Activated naive CD4-positive, alpha-beta T cell treated with anti-CD3 and anti-CD28 coated beads, Interleukin-2, amount 10 ng/mL, durations not matched to agents 7 days and 5 days (primary cell): ENCODE measurements at regions not wholly inside any gene's neighbourhood (a gene's known extent, or its start where the extent isn't known, plus 50 kb on each side); places are given as distances from the start of the nearest gene placed in this dataset.

Experiments
- CTCF ChIA-PET: fragments of 350-600 bp; sonication (Branson Sonifier 250); formaldehyde crosslinking; loops from one replicate; lab custom pipeline; 2021; ENCODE audit warnings: antibody characterized with exemption; lab: Charles Lee
- DNase-seq: peaks from one replicate; pipeline ENCODE4 v3.0.0-alpha.2; 2020
- H3K27ac Mint-ChIP-seq: one replicate; pipeline ENCODE4 v1.8.0; 2021; ENCODE audit warnings: mild to moderate bottlenecking, moderate library complexity, mixed read lengths
- H3K27me3 Mint-ChIP-seq: one replicate; pipeline ENCODE4 v1.8.0; 2021; ENCODE audit warnings: mild to moderate bottlenecking, mixed read lengths
- H3K36me3 Mint-ChIP-seq: one replicate; pipeline ENCODE4 v1.8.0; 2021; ENCODE audit warnings: mixed read lengths
- H3K4me1 Mint-ChIP-seq: one replicate; pipeline ENCODE4 v1.8.0; 2021; ENCODE audit warnings: mixed read lengths
- H3K4me3 Mint-ChIP-seq: one replicate; pipeline ENCODE4 v1.8.0; 2021; ENCODE audit warnings: mild to moderate bottlenecking, moderate library complexity, mixed read lengths
- H3K9me3 Mint-ChIP-seq: one replicate; pipeline ENCODE4 v1.8.0; 2021; ENCODE audit warnings: mixed read lengths

DNA sequence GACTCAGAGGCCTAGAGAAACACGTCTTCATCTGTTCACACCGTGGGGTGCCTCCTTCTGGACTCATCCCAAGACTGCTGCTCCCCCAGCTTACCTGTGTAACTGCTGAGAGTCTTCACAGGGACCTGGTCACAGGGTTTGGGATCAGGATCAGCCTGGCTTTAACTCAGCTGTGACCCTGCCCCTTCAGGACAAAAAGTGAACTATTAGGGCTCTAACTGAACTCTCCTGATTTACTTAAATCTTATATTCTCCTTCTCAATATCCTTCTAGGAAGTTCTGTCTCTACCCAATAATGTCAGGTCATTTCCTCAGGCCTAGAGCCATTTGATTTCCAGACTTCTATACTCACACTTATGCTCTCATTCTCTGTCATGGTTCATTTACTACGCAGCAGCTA lies 108.4 kb downstream of the ZNF280B start:
- Mint-ChIP-seq H3K27ac (no peak overlapping the region), H3K4me1 (no peaks in the 10 kb centered on the region), H3K4me3 (no peak overlapping the region), H3K9me3 (no peaks in the 10 kb centered on the region), H3K27me3 (peaks cover 49% of the 10 kb centered on the region), H3K36me3 (no peaks in the 10 kb centered on the region)
- DNase-seq = no peak
- CTCF ChIA-PET = no interaction called here

GRCh38 chr22:22400964-22401363 lies 107.6 kb downstream of the ZNF280B start:
- CTCF ChIA-PET = no interaction called here
- Mint-ChIP-seq H3K36me3 (no peaks in the 10 kb centered on the region), H3K4me1 (no peaks in the 10 kb centered on the region), H3K9me3 (no peaks in the 10 kb centered on the region), H3K27ac (no peak overlapping the region), H3K4me3 (no peak overlapping the region), H3K27me3 (peaks cover 49% of the 10 kb centered on the region)
- DNase-seq = no peak

GRCh38 chr22:22401381-22401780 lies 107.2 kb downstream of the ZNF280B start:
- H3K27ac Mint-ChIP-seq = no peak overlapping the region
- no peaks in the 10 kb centered on the region for H3K36me3 Mint-ChIP-seq
- H3K4me3 Mint-ChIP-seq = no peak overlapping the region
- no peaks in the 10 kb centered on the region for H3K9me3 Mint-ChIP-seq
- no peak for DNase-seq
- peaks cover 51% of the 10 kb centered on the region for H3K27me3 Mint-ChIP-seq
- CTCF ChIA-PET = no interaction called here
- H3K4me1 Mint-ChIP-seq = no peaks in the 10 kb centered on the region

- no peaks in the 10 kb centered on the region for H3K4me1 Mint-ChIP-seq
- H3K27me3 Mint-ChIP-seq = peaks cover 56% of the 10 kb centered on the region
- H3K4me3 Mint-ChIP-seq = no peak overlapping the region
- H3K36me3 Mint-ChIP-seq = no peaks in the 10 kb centered on the region
- no peak overlapping the region for H3K27ac Mint-ChIP-seq
- no peaks in the 10 kb centered on the region for H3K9me3 Mint-ChIP-seq
- no peak for DNase-seq
- CTCF ChIA-PET = no interaction called here
These were observed 105.2 kb downstream of the ZNF280B start for GRCh38 chr22:22403306-22403705.

DNA sequence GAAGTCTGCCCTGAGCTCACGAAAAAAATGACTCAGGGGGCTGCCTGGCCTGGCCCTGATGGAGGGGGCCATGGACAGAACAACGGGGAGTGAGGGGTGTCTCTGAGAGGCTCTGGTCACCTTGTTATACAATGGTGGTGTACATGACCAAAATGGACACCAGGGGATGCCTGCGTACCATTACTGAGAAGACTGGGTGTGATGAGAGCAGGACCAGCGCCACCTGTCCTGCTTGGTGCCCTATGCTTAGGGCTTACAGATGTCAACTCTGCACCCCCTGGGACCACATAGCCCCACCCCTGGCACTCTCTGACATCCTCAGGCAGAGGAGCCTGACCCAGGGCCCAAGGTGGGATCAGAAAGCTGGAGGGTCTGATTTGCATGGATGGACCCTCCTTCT lies 104.8 kb downstream of the ZNF280B start:
- Mint-ChIP-seq H3K36me3 (no peaks in the 10 kb centered on the region), H3K27ac (no peak overlapping the region), H3K9me3 (no peaks in the 10 kb centered on the region), H3K4me3 (no peak overlapping the region), H3K4me1 (no peaks in the 10 kb centered on the region), H3K27me3 (peaks cover 58% of the 10 kb centered on the region)
- CTCF ChIA-PET = no interaction called here
- no peak for DNase-seq

- DNase-seq = no peak
- Mint-ChIP-seq H3K9me3 (no peaks in the 10 kb centered on the region), H3K27ac (no peak overlapping the region), H3K27me3 (peaks cover 63% of the 10 kb centered on the region), H3K36me3 (no peaks in the 10 kb centered on the region), H3K4me1 (no peaks in the 10 kb centered on the region), H3K4me3 (no peak overlapping the region)
- CTCF ChIA-PET = no interaction called here
These were observed 103.8 kb downstream of the ZNF280B start for GRCh38 chr22:22404598-22405284.

GRCh38 chr22:22406445-22407027 lies 102.0 kb downstream of the ZNF280B start:
- no peak overlapping the region for H3K27ac Mint-ChIP-seq
- no peak for DNase-seq
- H3K4me3 Mint-ChIP-seq = no peak overlapping the region
- H3K4me1 Mint-ChIP-seq = no peaks in the 10 kb centered on the region
- no peaks in the 10 kb centered on the region for H3K9me3 Mint-ChIP-seq
- CTCF ChIA-PET = no interaction called here
- H3K36me3 Mint-ChIP-seq = no peaks in the 10 kb centered on the region
- H3K27me3 Mint-ChIP-seq = peaks cover 63% of the 10 kb centered on the region

DNA sequence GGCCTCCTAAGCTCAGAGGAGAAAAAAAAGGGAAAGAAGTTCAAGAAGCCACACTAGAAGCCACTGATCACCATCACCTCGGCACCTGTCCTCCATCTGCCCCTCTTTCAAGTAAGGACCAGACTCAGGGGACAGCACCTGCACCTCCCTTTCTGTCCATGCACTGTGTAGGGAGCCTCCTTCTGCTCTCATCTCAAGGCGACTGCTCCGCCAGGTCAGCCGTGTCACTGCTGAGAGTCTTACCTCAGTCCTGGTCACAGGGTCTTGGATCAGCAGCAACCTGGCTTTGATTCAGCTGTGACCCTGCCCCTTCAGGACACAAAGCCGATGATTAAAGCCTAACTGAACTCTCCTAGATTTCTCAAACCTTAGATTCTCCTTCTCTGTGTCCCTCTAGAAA lies 101.5 kb downstream of the ZNF280B start:
- H3K9me3 Mint-ChIP-seq = no peaks in the 10 kb centered on the region
- no peak overlapping the region for H3K27ac Mint-ChIP-seq
- DNase-seq = no peak
- H3K27me3 Mint-ChIP-seq = peaks cover 63% of the 10 kb centered on the region
- H3K4me3 Mint-ChIP-seq = no peak overlapping the region
- H3K4me1 Mint-ChIP-seq = no peaks in the 10 kb centered on the region
- CTCF ChIA-PET = no interaction called here
- H3K36me3 Mint-ChIP-seq = no peaks in the 10 kb centered on the region

DNA sequence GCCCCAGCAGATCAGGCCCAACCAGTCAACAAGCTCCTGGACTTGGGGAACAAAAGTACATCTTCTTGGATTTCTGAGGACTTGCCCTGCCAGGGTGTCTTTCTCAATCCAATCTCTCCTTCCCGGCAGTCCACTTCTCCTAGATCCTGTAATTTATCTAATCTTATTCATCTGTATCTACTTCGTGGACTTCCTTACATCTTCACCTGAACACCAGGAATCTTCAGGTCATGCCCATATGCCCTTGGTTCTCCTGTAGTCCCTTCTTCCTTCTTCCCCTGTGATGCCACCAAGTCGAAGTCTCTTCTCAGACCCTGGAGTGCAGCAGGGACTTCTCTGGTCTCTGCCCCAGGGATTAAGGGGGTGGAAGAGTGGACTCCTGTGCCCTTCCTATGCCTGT lies 100.3 kb downstream of the ZNF280B start:
- no peak for DNase-seq
- Mint-ChIP-seq H3K36me3 (no peaks in the 10 kb centered on the region), H3K4me3 (no peak overlapping the region), H3K9me3 (no peaks in the 10 kb centered on the region), H3K27ac (no peak overlapping the region), H3K4me1 (no peaks in the 10 kb centered on the region), H3K27me3 (peaks cover 65% of the 10 kb centered on the region)
- CTCF ChIA-PET = no interaction called here

GRCh38 chr22:22408731-22409696 lies 99.5 kb downstream of the ZNF280B start:
- CTCF ChIA-PET = no interaction called here
- Mint-ChIP-seq H3K36me3 (no peaks in the 10 kb centered on the region), H3K9me3 (no peaks in the 10 kb centered on the region), H3K27ac (no peak overlapping the region), H3K27me3 (peaks cover 65% of the 10 kb centered on the region), H3K4me1 (no peaks in the 10 kb centered on the region), H3K4me3 (no peak overlapping the region)
- DNase-seq = no peak

DNA sequence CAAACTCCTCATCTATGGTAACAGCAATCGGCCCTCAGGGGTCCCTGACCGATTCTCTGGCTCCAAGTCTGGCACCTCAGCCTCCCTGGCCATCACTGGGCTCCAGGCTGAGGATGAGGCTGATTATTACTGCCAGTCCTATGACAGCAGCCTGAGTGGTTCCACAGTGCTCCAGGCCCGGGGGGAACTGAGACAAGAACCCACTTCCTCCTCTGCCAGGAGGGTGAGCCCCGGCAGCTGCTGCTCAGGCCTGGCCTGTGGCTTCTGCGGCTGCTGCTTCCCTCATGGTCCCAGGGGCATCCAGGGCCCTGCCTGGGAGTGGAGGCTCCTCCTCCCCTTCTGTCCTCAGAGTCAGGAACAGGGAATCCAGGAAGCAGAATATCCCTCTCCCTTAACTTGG lies 98.4 kb downstream of the ZNF280B start:
- Mint-ChIP-seq H3K4me3 (no peak overlapping the region), H3K27ac (no peak overlapping the region), H3K27me3 (peaks cover 63% of the 10 kb centered on the region), H3K36me3 (no peaks in the 10 kb centered on the region), H3K9me3 (no peaks in the 10 kb centered on the region), H3K4me1 (no peaks in the 10 kb centered on the region)
- CTCF ChIA-PET = no interaction called here
- DNase-seq = no peak

- H3K4me3 Mint-ChIP-seq = no peak overlapping the region
- no peak for DNase-seq
- no peaks in the 10 kb centered on the region for H3K36me3 Mint-ChIP-seq
- peaks cover 66% of the 10 kb centered on the region for H3K27me3 Mint-ChIP-seq
- H3K4me1 Mint-ChIP-seq = no peaks in the 10 kb centered on the region
- CTCF ChIA-PET = no interaction called here
- no peak overlapping the region for H3K27ac Mint-ChIP-seq
- H3K9me3 Mint-ChIP-seq = no peaks in the 10 kb centered on the region
These were observed 97.9 kb downstream of the ZNF280B start for GRCh38 chr22:22410677-22411076.

DNA sequence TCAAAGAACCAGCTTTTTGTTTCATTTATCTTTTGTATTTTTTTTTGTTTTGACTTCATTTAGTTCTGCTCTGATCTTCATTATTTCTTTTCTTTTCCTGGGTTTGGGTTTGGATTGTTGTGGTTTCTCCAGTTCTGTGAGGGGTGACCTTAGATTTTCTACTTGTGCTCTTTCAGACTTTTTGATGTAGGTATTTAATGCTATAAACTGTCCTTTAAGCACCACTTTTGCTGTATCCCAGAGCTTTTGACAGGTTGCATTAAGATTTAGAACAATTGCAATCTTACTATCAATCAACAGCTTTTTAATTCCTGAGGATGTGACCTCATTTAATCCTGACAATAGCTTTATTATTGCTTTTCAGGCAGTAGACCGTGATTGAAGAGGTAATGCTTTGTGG lies 94.3 kb downstream of the ZNF280B start:
- Mint-ChIP-seq H3K4me3 (no peak overlapping the region), H3K27me3 (peaks cover 57% of the 10 kb centered on the region), H3K27ac (no peak overlapping the region), H3K4me1 (no peaks in the 10 kb centered on the region), H3K9me3 (no peaks in the 10 kb centered on the region), H3K36me3 (no peaks in the 10 kb centered on the region)
- DNase-seq = no peak
- CTCF ChIA-PET = interaction anchor here (0.7 kb wide), 1 partner anchor 16 kb away, joined by 3 read pairs; no protein-coding TSS in a partner anchor

DNA sequence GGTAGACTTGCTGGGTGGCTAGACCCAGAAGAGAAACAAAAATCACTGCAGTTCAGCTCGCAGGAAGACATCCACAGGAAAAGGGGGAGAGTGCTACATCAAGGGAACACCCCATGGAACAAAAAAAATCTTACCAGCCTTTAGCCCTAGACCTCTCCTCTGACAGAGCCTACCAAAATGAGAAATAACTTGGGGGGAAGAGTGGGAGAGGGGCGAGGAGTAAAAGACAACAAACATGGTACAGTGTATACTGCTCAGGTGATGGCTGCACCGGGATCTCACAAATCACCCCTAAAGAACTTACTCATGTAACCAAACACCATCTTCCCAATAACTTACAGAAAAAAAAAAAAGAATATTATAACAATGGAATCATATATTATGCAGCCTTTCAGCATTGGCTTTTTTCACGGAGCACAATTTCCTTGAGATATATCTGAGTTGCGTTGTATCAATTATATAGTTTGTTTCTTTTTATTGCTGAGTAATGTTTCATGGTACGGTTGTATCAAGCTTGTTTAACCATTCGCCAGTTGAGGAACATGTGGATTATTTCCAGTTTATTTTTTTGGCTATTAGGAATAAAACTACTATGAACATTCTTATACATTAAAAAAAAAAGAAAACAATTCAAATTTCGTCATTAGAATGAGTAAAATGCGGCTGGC lies 90.9 kb downstream of the ZNF280B start:
- no peak for DNase-seq
- Mint-ChIP-seq H3K27ac (no peak overlapping the region), H3K27me3 (peaks cover 43% of the 10 kb centered on the region), H3K4me1 (no peaks in the 10 kb centered on the region), H3K9me3 (no peaks in the 10 kb centered on the region), H3K36me3 (no peaks in the 10 kb centered on the region), H3K4me3 (no peak overlapping the region)
- CTCF ChIA-PET = interaction anchor here (1.7 kb wide), 1 partner anchor 13 kb away, joined by 6 read pairs; no protein-coding TSS in a partner anchor
